ENCODE measurements at regions not wholly inside any gene's neighbourhood (a gene's known extent, or its start where the extent isn't known, plus 50 kb on each side); places are given as distances from the start of the nearest gene placed in this dataset.

- no peak for TF ChIP-seq HDAC6 (IDR thresholded peaks at IDR 0.05; ENCODE audit: low read depth, low read length)
Observed at GRCh38 chr2:16287831-16288230, 347.5 kb downstream of the MYCN start (continued).

DNA sequence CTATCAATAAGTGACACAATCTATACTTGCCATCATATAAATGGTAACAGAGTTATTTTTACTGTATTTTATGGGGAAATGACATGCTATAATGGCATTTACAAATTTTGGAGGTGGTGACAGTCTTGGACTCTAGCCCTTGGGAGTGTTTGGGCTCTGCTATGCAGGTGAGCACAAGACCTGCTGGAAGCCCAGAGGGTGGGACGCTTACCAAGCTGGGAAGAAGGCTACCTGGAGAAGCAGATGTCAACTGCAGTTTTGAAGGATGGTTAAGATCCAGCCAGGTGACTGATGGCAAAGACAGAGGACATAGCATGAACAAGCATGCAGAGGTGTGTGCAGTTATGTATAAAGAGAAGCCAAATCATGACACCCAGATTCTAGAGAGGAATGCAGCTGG, 346.9 kb downstream of the MYCN start:
- POLR2A ChIA-PET (ENCODE audit: partially characterized antibody): no interaction called here
- no peak overlapping the region for H3K9ac ChIP-seq (replicated peaks in 1 of 4; ENCODE audit: extremely low read depth in 1 of 4, low read depth in 3 of 4, low read length in 3 of 4)
- H3K56ac ChIP-seq (replicated peaks; ENCODE audit: insufficient read length, low read depth, low read length): no peak overlapping the region
- no peak overlapping the region for H2BK5ac ChIP-seq (ENCODE audit: low read depth, low read length)
- H3K23ac ChIP-seq (ENCODE audit: insufficient read length): no peak overlapping the region
- H3K14ac ChIP-seq (ENCODE audit: insufficient read length): no peak overlapping the region
- H3K23me2 ChIP-seq (ENCODE audit: low read depth, low read length): no peaks in the 10 kb centered on the region
- H2AFZ ChIP-seq (ENCODE audit: low read length): no peak overlapping the region
- no peak overlapping the region for H3K4ac ChIP-seq (replicated peaks; ENCODE audit: insufficient read length, low read depth, low read length)
- H3K79me2 ChIP-seq (ENCODE audit: control insufficient read depth in 1 of 2, insufficient read depth in 2 of 2, low read length in 2 of 2): no peaks in the 10 kb centered on the region
- no peak overlapping the region for H3K4me3 ChIP-seq (ENCODE audit: extremely low read depth in 1 of 4, insufficient read depth in 2 of 4, low read depth in 3 of 4, low read length in 4 of 4)
- no peaks in the 10 kb centered on the region for H3K27me3 ChIP-seq (replicated peaks in 1 of 4; ENCODE audit: control insufficient read depth in 3 of 4, extremely low read depth in 1 of 4, insufficient read depth in 3 of 4, low read length in 3 of 4)
- no peak overlapping the region for H2BK12ac ChIP-seq (ENCODE audit: low read depth, low read length)
- CTCF ChIA-PET (ENCODE audit: partially characterized antibody): interaction anchor here (0.6 to 1.4 kb wide), 3 partner anchors 12 to 67 kb away, joined by 4 to 5 read pairs (median 5); no protein-coding TSS in a partner anchor
- H3K27ac ChIP-seq (ENCODE audit: low read depth, low read length): no peak overlapping the region
- no peak overlapping the region for H3K4me2 ChIP-seq (ENCODE audit: insufficient read depth in 1 of 2, low read depth in 2 of 2, low read length in 2 of 2)
- H2AK5ac ChIP-seq (ENCODE audit: low read depth, low read length): no peak overlapping the region
- H2BK120ac ChIP-seq (replicated peaks; ENCODE audit: low read depth, low read length): no peak overlapping the region
- DNase-seq (ENCODE audit: low read depth in 1 of 2, low spot score in 2 of 2) (no peak), FAIRE-seq (no peak)
- H3K4me1 ChIP-seq (replicated peaks in 1 of 4; ENCODE audit: control insufficient read depth in 3 of 4, insufficient read depth in 4 of 4, low read length in 3 of 4): no peaks in the 10 kb centered on the region
- no peaks in the 10 kb centered on the region for H4K20me1 ChIP-seq (replicated peaks in 1 of 2; ENCODE audit: control insufficient read depth in 1 of 2, insufficient read depth in 2 of 2, low read length in 2 of 2)
- H4K8ac ChIP-seq (ENCODE audit: extremely low read depth, insufficient read depth, low read length): no peak overlapping the region
- no peak overlapping the region for H2BK15ac ChIP-seq (ENCODE audit: low read length)
- H3K18ac ChIP-seq (ENCODE audit: extremely low read depth, low read length): no peak overlapping the region
- no peaks in the 10 kb centered on the region for H3K9me3 ChIP-seq (ENCODE audit: insufficient read depth in 2 of 2, low read depth in 1 of 2, low read length in 1 of 2)
- WGBS, 2 experiments (ENCODE audit: extremely low coverage in 1 of 2, insufficient coverage in 1 of 2, insufficient read length in 1 of 2, insufficient replicate concordance in 2 of 2, low coverage in 1 of 2, low lambda C conversion rate in 2 of 2, missing lambda C conversion rate in 1 of 2): 88% methylated on average over 1 of the region's 1 CpG; no CpG with 5 or more reads in 1 of the 2 experiments
- H4K5ac ChIP-seq (ENCODE audit: insufficient read length, low read depth, low read length): no peak overlapping the region
- H3K79me1 ChIP-seq (ENCODE audit: low read depth, low read length): no peaks in the 10 kb centered on the region
- H2BK20ac ChIP-seq (ENCODE audit: low read length): no peak overlapping the region
- no peak overlapping the region for H4K91ac ChIP-seq (replicated peaks; ENCODE audit: insufficient read length, low read length)
- no peaks in the 10 kb centered on the region for H3K36me3 ChIP-seq (ENCODE audit: control insufficient read depth in 2 of 4, insufficient read depth in 4 of 4, low read length in 3 of 4)
- TF ChIP-seq, protein P1, sequence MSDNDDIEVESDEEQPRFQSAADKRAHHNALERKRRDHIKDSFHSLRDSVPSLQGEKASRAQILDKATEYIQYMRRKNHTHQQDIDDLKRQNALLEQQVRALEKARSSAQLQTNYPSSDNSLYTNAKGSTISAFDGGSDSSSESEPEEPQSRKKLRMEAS (IDR thresholded peaks at IDR 0.05): no peak
- TF ChIP-seq BCL11A (IDR thresholded peaks at IDR 0.05; ENCODE audit: low read depth in 2 of 2, low read length in 2 of 2) (no peak), E2F6 (IDR thresholded peaks at IDR 0.05) (no peak), ZNF274 (IDR thresholded peaks at IDR 0.05; ENCODE audit: borderline replicate concordance, extremely low read depth, low read length) (no peak), CBX5 (IDR thresholded peaks at IDR 0.05; ENCODE audit: low read depth, low read length) (no peak), SIX5 (IDR thresholded peaks at IDR 0.05; ENCODE audit: low read depth, low read length) (no peak), TBP (IDR thresholded peaks at IDR 0.05; ENCODE audit: low read depth, low read length) (no peak)
- TF ChIP-seq, protein P2, sequence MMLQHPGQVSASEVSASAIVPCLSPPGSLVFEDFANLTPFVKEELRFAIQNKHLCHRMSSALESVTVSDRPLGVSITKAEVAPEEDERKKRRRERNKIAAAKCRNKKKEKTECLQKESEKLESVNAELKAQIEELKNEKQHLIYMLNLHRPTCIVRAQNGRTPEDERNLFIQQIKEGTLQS (IDR thresholded peaks at IDR 0.05; ENCODE audit: insufficient read depth, low read depth, low read length): no peak

Measured in H1 (cell line).